ENCODE measurements at regions not wholly inside any gene's neighbourhood (a gene's known extent, or its start where the extent isn't known, plus 50 kb on each side); places are given as distances from the start of the nearest gene placed in this dataset.

GRCh38 chr7:67809586-67809985 lies 813.0 kb downstream of the TYW1 start:
- no peak for TF ChIP-seq CTCF (conservative IDR thresholded peaks at IDR 0.05; ENCODE audit: low read depth in 2 of 2)
- TF ChIP-seq EZH2phosphoT487 (IDR thresholded peaks at IDR 0.05; ENCODE audit: unreplicated experiment) = no peak
- TF ChIP-seq POLR2AphosphoS5 (IDR thresholded peaks at IDR 0.05; ENCODE audit: low read depth) = no peak
- TF ChIP-seq STAT1 (IDR thresholded peaks at IDR 0.05; ENCODE audit: unreplicated experiment) = no peak
- TF ChIP-seq EZH2 (IDR thresholded peaks at IDR 0.05; ENCODE audit: low read depth, unreplicated experiment) = no peak
- TF ChIP-seq CREB1 (CRISPR knock-in tag; IDR thresholded peaks at IDR 0.05; ENCODE audit: low read depth) = no peak
- TF ChIP-seq REST (IDR thresholded peaks at IDR 0.05; ENCODE audit: unreplicated experiment) = no peak
- TF ChIP-seq ZNF331 (CRISPR knock-in tag; IDR thresholded peaks at IDR 0.05; ENCODE audit: low read depth) = no peak
- no peak for TF ChIP-seq JUNB (IDR thresholded peaks at IDR 0.05; ENCODE audit: unreplicated experiment)
- TF ChIP-seq ZNF114 (CRISPR knock-in tag; IDR thresholded peaks at IDR 0.05) = no peak
